Stimulated activated CD4-positive, alpha-beta T cell treated with anti-CD3 and anti-CD28 coated beads, Interleukin-15, amount 100 ng/mL, for 24 hours (primary cell): ENCODE measurements at regions not wholly inside any gene's neighbourhood (a gene's known extent, or its start where the extent isn't known, plus 50 kb on each side); places are given as distances from the start of the nearest gene placed in this dataset.

ENCODE experiments used
- DNase-seq: peaks from one replicate; pipeline ENCODE4 v3.0.0-alpha.2; 2020

DNA sequence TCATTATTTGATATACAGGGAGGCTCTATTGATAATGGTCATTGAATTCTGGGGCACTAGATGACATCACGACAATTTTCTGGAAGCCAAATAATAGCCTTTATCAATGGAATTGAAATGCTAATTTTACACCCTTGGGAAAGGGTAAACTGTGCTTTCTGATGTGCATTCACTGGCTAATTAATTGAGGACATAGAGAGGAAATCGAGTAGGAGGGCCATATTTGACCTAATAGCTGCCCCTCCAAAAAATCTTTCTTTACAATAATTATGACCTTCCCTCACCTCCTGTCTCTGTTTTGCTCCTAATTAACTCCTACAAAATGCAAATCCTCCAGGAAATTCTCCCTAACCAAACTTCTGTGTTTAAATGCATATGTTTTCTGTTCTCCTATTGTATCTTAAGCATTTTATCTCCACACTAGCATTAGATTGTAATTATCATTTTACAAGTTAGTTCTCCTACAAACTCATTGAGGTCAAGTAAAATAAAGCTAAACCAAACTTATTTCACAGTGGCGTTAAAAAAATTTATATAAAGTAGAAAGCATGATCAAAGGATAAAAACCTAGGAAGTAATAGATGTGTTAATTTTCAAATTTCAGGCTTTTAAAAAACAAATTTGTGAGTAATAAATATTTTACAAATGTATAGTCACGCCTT lies 1414.0 kb upstream of the AGA start:
- DNase-seq = no peak

DNA sequence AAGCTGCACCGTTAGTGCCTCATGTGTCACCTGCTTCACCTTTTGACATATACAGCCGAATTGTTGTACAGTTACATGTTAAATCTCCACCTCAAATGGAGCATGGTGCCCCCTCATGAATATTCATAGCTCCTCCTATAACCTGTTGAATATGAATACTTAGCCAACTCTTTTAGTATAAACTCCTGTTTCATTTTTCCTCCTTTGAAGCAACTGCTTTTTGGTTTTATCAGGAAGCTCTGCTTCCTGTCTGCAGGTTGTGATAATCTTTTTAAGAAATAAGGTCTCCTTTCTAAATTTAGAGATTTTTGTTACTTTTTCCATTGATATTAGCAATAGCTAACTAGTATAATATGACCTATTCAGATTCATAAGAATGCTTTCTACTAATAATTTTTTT lies 1429.2 kb upstream of the AGA start:
- no peak for DNase-seq

DNA sequence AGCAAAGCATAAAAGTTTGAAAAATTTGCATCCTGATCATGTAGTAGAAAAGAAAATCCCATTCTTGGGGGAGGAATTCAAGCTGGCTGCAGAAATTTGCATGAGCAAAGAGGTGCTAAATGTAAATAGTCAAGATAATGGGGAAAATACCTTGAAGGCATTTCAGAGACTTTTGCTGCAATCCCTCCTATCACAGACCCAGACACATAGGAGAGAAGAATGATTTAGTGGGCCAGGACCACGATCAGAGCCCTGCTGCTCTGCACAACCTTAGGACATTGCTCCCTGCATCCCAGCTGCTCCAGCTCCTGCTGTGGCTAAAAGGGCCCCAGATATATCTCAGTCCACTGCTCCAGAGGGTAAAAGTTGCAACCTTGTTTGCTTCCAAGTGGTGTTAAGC lies 1439.7 kb upstream of the AGA start:
- DNase-seq = no peak

DNA sequence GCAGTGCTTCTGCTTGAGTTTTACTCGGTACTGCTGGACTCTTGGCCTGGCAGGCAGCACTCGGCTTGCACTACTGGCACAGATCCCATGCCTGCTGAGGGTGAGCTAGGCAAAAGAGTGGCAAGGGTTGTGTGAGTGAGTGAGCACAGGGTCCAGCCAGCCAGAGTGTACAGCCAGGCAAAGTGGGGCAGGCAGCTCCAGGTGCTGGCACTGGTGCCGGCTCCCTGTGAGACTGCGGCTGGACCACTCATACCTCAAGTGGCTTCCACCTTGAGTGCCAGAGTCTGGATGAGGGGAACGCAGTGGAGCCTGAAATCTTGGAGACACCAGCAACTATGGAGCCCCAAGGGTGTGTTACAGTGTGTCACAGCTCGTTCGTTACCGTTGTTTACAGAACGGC lies 1451.9 kb upstream of the AGA start:
- no peak for DNase-seq

DNA sequence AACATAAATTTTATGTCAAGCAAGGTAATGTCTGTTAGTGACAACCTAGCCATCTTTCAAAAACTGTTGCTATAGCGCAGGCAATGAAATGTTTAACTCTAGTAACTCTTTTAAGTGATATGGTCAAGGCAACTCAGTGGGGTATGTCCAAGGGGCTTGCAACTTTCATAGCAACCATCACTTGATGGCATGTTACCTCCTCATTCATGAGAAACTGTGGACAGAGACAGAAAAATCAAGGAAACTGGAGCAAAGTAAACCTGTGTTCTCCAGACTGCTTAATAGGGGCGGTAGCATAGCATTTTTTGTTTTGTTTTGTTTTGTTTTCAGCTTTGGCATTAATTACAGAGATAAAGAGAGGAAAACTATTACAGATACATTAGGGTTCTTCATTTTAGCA lies 1456.8 kb upstream of the AGA start:
- DNase-seq = no peak

DNA sequence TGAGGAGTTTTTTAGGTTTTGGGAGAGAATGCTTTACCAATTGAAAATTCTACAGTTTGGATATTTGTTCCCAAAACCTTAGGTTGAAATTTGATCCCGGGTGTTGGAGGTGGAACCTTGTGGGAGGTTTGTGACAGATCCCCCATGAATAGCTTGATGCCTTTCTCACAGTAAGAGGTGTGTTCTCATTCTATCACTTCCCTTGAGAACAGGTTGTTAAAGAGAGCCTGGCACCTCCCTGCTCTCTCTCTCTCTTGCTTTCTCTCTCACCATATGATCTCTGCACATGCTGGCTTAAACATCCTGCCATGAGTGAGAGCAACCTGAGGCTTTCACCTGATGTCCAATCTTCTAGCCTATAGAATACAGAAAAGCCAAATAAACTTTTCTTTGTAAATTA lies 1475.5 kb upstream of the AGA start:
- no peak for DNase-seq

DNA sequence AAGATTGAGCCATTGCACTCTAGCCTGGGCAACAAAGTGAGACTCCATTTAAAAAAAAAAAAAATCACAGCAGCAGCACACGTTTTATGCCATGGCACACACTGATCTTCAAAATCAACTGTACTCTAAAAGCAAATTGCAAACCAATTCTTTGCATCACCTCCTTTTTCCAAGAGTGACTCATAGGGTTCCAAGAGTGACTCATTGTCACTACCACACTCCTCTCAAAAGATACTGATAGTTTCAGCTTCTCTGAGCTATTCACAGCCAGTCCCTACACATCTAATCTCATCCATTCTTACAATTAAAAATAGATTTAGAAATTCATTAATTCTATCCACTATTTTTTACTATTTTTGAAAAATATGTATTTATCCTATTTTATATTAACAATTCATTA lies 1494.9 kb upstream of the AGA start:
- DNase-seq = no peak

DNA sequence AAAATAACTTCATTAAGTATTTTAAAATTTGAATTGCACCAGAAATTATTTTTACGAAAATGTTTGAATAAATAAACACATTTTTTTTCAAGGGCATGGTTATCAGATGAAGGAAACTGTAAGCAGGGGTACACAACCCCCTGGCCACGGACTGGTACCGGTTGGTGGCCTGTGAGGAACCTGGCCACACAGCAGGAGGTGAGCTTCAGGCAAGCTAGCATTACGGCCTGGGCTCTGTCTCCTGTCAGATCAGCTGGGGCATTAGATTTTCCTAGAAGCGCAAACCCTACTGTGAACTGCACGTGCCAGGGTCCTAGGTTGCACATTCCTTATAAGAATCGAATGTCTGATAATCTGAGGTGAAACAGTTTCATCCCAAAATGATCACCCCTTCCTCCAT lies 1499.7 kb upstream of the AGA start:
- no peak for DNase-seq

DNA sequence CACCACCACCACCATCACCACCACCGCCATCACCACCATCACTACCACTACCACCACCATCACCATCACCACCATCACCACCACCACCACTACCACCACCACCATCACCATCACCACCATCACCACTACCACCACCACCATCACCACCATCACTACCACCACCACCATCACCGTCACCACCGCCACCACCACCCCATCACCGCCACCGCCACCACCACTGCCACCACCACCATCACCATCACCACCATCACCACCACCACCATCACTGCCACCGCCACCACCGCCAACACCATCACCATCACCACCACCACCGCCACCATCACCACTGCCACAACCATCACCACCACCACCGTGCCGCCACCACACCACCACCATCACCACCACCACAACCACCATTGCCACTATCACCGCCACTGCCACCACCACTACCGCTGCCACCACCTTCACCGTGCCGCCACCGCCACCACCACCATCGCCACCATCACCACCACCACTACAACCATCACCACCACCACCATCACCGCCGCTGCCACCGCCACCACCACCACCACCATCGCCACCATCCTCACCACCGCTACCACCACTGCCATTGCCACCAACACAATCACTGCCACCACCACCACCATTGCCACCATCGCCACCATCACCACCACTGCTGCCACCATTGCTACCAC lies 1511.3 kb upstream of the AGA start:
- no peak for DNase-seq

DNA sequence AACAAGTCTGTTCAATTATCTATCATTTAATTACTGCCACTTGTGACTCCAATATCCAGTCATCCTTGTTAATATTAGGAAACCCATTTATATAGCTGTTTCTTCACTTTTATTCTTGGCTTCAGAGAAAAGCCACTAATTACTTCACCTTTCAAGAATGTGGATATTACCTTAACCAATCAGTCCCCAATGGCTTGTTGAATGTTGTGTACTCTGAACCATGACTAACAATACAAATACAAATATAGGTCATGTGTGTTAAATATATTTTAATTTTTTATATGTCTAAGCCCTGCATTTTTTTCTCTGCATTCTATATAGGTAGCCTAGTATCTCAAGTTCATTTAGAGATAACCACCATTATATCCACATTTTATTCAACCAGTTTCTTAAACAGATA lies 1513.4 kb upstream of the AGA start:
- no peak for DNase-seq

DNA sequence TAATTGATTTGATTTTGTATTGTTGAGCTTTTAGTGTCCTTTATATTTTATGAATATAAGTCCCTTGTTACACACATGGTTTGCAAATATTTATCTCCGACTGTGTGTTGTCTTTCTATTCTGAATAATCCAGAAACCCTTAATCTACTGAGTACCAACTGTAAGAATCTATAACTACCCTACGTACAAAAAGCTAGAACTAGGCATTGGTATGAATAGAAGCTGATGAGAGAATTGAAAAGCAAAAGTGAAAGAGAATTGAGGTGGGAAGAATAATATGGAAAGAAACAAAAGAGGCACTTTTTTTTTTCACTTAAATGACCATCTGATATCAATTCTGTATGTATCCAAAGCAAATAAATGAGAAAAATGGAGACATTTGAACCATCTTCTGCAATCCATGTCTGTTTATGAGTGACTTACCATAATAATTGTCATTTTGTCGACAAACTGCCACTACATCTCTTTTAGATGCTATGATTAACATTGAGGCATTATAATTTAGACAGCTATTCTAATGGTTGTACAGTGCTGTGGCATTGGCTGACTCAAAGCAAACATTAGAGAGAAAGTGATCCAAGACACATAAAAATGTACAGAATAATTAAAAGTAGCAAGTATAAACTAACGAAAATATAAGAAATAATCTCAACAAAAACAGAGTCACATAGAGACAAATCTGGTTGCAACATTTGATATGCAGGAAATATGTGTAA lies 1516.6 kb upstream of the AGA start:
- no peak for DNase-seq

DNA sequence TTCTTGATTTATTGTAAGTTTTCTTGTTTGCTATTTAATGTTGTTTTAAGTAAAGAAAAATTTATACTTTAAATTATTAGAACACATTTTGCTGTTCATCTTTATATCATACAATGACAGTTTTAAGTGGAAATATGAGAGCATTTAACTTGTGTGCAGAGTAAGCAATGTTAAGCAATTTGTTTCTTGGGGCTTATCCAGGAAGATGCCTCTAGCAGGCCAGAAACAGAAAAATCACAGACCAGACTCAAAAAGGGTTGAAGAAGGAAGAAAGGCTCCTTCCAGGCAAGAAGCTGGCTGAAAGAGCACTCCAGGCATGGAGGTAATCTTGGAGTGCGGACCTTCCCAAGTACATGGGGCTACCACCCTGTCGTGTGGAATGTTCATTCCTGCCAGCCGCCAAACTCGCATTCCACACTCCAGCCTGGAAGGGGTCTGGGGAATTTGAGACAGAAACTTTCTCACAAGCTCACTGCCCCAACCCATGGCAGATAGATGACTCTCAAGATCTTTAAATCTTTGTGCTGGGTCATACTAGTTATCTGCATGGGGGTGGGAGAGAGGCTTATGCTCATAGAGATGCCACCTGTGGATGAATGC lies 1521.3 kb upstream of the AGA start:
- no peak for DNase-seq

DNA sequence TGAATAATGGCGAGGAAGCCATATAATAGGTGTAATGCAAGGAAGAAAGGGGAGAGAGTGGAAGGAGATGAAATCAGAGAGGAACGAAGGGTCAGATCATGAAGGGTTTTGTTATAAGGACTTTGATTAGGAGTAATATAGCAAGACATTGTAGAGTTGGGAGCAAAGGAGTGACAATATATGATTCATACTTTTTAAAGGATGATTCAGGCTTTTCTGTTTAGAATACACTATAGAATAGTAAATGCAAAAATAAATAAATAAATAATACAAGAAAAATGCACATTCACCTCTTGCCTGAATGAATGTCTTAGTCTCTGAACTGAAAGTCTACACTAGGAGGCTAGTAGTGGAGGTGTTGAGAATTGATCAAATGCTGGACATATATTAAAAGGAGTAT lies 1524.4 kb upstream of the AGA start:
- no peak for DNase-seq

DNA sequence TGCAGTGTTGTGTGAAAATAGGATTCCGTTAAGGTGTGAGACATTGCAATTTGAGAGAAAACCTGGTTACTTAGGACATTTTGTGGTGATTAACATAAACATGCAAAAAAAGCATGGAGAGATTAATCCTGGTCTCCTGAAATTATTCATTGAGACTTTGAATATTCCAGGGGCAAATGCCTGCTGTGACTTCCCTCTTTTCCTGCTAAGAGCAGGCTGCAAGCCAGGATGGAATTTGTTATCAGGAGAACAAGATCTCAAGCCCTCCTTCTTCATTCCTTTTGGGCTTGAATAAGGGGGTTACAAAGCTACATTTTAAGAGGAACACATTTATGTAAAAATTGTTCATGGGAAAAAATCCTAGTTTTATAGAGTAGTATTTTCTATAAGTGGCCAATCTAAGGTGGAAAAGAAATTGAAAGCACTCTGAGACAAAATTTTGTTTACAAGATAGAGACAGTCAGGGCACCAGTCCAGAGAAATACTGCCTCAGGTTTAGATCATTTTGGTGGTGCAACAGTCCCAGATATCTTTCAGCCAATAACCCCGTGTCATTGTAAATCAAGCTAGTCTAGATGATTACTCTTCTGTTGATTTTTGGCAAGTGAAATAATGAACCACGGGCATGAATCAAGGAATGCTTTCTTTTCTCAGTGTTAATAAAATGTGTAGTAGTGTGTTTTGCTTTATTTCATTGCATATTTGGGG lies 1528.3 kb upstream of the AGA start:
- no peak for DNase-seq

DNA sequence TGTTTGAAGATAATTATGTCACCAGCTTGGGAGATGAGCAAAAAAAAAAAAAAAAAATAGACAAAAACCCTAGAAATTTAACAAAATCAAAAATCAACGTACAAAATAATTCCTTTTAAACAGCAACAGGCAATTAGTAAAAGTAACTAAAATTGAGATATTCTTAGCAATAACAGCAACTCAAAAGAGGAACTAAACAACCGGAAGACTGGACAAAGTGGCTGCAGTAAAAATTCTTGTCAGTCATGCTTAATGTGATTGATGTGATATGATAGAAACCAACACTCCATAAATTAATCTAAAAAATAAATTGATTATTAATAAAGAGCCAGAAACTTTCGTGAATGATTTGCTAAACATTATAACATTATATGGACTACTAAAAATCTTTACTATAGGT lies 1534.6 kb upstream of the AGA start:
- no peak for DNase-seq

DNA sequence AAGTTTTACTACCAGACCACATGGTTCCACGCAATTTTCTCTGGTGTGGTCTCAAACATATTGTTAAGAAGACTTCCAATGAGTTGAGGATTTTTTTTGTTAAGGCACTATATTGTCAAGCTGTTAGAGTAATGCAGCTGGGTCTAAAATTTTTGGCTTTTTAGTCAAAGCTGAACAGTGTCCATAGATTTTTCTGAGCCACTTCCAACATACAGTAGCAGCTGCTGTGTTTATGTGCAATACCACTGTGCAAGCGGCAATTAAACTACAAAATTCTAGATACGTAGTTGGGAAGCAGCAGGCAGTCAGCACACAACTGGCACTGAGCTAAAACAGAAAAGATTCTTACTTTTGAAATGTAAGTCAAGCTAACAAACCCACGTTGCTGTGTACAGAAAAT lies 1551.1 kb upstream of the AGA start:
- DNase-seq = no peak

DNA sequence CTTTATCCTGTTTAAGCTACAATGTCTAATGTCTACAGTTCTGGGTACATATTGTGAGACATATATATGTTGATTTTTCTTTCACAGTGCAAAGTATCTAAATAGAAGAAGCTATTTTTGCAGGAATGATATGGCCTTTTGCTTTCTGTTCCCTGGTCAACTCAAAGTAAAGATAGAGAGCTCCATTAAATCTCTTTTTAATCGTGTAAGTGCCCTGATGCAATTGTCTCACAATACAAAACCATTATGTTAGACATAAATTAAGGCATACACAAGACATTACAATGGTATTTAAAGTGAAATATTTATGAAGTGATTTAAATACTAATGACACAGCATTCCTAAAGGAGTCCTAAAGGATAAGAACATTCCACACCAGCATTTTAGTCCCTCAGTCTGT lies 1559.7 kb upstream of the AGA start:
- no peak for DNase-seq

DNA sequence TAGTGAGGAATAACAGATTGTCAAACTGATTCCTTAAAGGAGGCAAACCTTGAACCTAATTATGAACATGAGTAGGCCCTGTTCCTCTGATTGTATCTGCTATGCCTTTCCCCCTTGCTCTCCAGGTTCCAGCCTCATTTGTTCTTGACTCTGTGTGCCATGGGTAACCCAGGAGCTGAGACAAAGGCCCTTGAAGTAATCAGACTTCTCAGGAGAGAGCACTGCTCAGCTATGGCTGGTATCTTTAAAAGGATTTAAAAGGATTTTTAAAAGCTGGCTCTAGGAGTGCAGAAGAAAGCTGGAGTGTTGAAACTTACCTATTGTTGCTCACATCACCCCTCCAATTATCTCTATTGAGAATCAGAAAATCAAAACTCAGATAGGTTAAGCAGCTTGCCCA lies 1565.5 kb upstream of the AGA start:
- no peak for DNase-seq

DNA sequence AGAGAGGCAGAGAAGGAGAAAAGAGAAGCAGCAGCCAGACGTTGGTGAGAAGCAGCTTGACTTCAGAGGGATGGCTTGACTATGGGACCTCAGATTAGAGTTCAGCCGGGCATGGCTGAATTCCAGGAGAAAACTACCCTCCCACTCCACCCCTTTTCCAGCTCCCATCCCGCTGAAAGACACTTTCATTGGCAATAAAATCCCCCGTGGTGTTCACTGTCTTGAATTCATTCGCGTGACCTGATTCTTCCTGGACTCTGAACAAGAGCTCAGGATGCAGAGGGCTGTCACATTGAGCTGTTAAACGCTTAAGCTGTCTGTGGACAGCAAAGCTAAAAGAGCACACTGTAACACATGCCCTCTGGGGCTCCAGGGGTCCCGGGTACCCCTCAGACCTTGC lies 1575.3 kb upstream of the AGA start:
- no peak for DNase-seq

DNA sequence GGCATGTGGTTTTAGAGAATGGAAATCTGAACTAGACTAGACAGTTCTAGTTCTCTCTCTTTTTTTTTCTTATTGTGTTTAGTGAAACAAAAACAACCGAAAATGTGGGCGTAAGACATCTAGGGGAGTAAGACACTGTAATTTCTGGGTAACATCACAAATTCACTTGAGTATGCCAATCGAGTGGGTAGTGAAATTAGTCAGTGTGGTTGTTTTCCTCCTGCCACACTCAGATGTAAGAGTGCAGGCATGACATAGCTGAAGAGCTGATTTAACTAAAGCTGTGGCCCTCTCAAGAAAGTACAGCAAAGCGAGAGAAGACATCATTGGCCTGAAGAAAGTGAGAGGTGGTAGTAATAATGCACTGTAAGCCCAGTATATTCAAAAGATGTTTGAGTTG lies 1585.3 kb upstream of the AGA start:
- DNase-seq = no peak

DNA sequence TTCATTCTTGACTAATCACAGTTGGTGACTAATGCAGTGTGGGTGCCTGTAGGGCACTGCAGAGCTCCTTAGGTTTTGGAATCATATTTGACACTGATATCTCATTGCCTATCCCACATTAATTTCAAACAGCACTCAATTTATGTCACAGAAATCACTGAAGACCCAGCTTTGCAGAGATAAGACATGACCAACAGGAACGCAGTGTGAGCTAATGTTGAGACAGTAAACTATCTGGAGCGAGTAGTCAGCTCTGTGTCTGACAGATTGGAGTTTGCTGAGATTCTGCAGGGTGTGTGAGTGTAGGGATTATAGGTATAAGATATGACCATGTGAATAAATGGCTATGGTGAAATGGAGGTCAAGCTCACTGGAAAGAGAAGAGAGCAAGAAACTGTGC lies 1586.1 kb upstream of the AGA start:
- DNase-seq = no peak

DNA sequence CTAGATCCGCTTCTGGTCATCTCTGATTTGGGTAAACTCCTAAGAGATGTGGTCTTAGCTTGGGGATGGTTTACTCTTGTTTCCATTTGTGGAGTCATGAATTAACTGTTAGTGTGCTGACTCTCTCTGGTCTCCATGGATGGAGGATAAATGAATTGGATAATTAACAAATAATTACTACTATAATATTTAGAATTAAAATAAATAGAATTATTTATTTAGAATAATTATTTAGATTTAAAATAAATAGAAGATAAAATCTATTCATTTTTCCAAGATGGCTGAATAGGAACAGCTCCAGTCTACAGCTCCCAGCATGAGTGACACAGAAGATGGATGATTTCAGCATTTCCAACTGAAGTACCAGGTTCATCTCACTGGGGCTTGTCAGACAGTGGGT lies 1587.4 kb upstream of the AGA start:
- DNase-seq = no peak

DNA sequence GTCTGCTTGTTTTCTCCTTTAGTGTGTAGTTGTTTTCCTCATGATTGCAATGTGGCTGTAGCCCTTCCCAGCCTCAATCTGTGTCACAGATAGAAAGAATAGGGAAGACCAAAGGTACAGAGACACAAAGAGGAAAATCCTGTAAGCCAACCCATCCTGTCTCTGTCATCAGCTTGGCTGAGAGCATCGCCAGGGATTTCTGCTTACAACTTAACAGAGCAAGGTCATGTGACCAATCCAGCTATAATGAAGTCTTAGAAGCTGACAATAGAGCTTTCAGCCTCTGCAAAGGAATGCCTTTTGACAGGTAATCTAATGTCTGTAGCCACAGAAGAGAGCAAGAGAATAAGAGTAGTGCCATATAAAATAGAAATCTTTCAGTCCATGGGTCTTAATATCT lies 1598.0 kb upstream of the AGA start:
- no peak for DNase-seq
